NCI-H146 (cell line): ENCODE measurements at regions not wholly inside any gene's neighbourhood (a gene's known extent, or its start where the extent isn't known, plus 50 kb on each side); places are given as distances from the start of the nearest gene placed in this dataset.
"Not testable (repeated sequence)": the region's sequence is repeated elsewhere in the genome, so short reads cannot be mapped to it uniquely, and the experiment has no call there.

Source experiments
- DNase-seq: peaks from one replicate; lab custom pipeline; 2025; lab: John Stamatoyannopoulos, UW

DNA sequence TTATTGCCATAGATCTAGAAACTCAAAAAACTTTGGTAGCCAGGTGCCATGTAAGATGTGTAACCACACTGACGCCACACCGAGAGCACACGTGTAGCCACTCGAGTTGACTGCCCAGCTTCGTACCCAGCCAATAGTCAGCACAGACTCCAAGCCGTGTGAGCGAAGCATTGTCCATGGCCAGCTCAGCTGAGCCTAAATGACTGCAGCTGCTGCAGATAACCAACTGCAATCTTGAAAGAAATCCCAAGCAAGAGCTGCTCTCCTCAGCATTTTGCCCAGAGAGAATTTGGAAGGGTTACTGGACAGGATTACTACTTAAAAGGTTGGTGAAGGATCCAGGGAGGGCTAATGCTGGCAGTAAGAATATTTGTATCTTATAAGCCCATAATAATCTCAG is 193.0 kb upstream of the THRB start:
- DNase-seq, result no peak

DNA sequence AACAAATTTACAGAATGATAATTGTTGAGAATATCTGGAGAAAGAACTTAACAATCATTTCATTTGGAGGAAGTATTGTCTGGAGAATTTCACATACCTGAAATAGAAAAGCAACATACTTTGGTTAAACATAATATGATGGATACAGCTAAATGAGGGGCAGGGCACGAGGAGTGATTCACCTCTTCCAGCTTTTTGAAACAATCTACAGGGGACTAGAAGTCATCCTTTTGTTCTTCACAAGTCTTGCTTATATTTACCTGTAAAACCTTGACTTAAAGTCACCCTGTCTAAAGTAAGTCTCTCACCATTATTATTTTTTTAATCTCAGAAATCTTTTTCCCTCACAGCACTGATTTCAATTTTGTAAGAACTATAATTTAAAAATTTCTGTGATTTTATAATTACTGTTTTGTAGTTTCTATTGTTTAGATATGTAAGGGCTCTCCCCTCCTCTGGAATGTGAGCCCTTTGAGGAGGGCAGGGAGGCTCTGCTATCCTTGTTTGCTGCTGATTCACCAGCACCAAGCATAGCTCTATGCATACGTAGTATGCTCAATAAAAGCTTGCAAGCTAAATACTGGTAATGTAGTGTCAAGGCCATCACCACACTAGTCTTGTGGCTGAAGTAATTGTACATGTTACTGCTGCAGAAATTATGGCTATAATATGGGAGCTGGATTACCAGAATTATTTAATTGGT is 193.9 kb upstream of the THRB start:
- no peak for DNase-seq

- DNase-seq, result no peak
Observed at GRCh38 chr3:24689353-24689752, 194.7 kb upstream of the THRB start.

DNA sequence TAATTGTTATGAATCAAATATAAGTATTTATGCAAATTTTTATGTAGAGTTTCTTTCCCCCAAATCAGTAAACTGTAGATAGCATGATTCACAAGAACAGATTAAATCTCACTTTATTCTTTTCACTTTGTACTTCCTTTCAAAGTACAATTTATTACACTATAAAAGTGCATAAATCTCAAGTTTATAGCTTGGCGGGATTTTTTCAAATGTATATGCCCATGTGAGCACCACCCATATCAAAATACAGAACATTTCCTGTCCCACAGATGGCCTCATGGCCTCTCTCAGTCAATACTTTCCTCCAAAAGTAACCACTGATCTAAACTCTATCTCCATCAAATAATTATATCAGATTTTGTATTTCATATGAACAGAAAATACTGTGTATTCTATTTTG is 196.1 kb upstream of the THRB start:
- no peak for DNase-seq

GRCh38 chr3:24699078-24699477 is 204.4 kb upstream of the THRB start:
- DNase-seq, result not testable (repeated sequence)

DNA sequence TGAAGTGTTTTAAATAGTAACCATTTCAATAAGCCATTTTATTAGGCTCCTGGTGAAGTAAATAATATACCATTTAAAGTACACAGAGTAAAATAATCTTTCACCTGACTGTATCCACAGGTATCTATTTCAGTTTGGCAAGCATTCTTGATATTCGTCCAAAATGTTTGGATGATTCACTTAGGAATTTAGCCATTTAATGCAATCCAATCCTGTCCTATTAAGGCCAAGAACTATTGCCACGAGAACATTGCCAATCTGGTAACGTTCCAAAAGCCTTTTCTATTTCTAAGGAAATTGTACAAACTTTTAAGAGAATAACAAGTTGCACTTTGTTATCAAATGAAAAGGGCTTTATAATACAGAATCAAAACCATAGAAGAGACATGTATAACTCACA is 209.8 kb upstream of the THRB start:
- no peak for DNase-seq

DNA sequence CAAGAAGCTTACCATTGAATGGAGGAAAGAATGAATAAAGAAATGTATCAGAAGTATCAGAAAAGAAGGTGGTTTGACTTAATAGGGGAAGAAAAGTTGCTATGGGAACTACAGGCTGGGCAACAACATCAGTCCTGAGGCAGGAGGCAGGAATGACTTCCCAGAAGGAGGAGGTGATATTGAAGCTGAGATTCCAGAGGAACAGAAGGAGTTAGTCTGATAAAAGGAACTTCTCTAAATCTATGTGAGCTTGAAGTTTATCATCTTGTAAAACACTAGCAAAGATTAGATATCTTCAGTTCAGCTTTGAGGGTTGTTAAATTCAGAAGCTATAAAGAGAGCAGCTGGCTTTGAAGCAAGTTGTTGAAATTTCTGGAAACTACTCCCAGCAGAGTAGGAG is 213.3 kb upstream of the THRB start:
- DNase-seq, result no peak

DNA sequence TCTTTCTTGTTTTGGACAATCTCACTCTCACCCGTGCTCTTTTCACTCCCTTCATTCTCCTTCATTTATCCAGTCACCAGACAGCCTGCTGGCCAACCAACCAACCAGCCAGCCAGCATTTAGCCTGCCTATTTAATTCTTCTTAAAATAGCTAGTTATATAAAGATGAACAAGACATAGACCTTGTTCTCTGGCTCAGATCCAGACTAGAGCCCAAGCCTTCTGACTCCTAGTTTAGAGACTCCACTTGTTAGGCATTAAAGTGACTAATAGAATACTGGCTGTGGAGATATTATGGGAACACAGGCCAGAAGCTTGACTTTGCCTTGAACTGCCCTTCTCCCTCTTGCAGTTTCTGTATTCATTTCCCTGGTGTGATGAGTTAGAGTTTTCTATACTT is 215.3 kb upstream of the THRB start:
- DNase-seq, result no peak

GRCh38 chr3:24713516-24713915 is 218.9 kb upstream of the THRB start:
- DNase-seq, result no peak

GRCh38 chr3:24714436-24714835 is 219.8 kb upstream of the THRB start:
- DNase-seq, result no peak

- no peak for DNase-seq
Observed at GRCh38 chr3:24715171-24715792, 220.6 kb upstream of the THRB start.

DNA sequence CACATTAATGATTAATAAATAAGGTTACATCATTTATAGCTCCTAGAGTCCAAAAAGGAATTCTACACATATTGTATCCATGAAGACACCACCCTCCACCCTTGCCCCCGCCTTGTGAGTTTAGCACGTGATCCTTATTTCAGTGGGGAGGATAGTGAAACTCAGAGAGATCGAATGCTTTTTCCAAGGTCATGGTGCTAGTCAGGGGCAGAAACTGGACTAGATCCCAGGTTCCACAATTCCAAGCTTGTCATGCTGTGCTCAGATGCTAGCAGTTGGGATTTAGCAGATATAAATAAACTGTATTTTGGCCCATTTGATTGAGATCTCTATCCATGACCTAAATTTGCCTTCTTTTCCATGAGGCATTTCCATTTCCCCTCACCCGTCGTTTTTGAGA is 227.4 kb upstream of the THRB start:
- no peak for DNase-seq

- DNase-seq, result no peak
Observed at GRCh38 chr3:24725514-24726255, 231.0 kb upstream of the THRB start.

DNA sequence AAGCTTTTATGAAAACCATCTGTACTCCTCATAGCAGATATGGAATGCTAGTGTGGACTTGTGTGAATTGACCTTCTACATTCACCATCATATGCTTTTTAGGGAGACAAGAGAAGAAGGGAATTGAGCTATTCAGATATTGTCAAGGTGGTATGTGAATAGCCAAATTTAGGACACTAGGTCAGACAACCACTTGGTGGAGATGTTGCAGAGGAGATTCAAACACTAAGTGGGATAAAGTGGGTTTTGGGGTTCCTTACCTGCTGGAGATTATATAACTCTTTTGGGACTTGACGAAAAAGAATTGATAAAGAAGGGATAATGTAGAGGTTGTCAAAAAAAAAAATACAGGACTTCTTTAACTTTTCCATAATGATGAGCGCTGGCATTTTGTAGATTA is 231.8 kb upstream of the THRB start:
- no peak for DNase-seq

GRCh38 chr3:24730173-24730572 is 235.5 kb upstream of the THRB start:
- DNase-seq, result no peak

DNA sequence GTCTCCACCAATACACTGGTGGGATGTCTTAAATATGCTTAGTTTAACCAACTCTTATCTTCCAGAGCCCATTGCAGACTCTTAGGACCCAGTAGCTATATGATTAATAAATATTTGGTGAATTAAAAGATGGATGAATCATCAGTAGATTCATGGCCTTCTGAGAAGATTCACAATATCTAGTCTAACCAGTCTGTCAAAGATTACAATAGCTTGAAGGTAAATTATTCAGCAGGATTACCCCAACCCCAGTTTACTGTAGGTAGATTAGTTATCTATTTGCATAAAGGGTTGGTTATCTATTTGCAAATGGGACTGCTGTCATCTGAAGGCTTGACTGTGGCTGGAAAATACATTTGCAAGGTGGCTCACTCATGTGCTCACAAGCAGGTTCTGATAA is 239.4 kb upstream of the THRB start:
- no peak for DNase-seq

GRCh38 chr3:24736701-24737100 is 242.1 kb upstream of the THRB start:
- DNase-seq, result no peak

DNA sequence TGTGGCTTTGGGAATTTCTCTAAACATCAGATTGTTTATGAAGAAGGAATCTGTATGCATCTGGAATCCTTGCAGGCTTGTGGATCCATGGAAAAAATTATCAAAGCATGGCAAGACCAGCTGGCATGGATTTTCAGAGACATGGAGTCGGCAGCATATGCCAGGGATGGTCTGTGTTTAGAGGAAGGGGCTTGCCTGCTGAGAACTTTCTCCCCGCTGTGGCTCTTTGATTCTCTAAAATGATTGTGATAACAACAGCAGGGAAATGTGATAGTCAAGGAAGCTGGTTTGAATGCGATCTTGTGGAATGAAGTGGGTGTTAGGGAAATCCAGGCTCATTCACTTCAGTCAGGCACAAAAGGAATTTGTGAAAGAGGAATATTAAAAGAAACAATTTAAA is 245.7 kb upstream of the THRB start:
- DNase-seq, result no peak

DNA sequence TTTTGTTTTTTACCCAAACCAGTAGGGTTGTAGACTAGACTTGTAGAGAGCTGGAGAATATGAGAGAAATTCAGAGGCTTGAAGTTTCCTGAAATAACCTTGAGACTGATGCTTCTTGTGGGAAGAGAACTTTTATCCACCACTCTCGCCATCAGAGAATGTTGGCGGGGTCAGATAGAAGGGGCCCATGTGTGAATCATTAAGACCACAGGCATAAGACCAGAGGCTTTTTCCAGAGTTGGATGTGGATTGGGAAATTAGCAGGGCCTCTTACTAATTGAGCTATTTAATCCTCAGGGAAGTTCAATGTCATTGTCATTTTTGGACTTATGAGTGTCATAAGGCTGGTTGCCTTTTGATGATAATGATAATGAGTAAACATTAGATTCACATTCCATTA is 246.9 kb upstream of the THRB start:
- no peak for DNase-seq

DNA sequence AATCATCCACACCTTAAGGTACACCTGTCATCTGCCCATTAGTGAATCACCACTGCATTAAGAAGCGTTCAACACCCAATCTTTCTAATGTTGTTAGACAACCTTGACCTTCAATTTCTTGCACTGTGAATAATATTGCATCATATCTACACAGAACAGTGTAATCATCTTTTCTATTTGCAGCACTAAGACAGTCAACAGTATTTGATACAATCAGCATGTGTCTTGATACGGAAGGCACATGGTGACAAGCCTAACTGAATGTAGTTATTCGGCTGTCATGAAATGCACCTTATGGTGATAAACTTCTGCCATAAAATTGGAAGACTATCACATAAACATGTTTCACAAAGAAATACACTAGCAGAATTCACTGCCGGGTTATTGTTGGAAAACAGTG is 253.9 kb upstream of the THRB start:
- DNase-seq, result no peak

- no peak for DNase-seq
Observed at GRCh38 chr3:24751020-24751419, 256.4 kb upstream of the THRB start.

- no peak for DNase-seq
Observed at GRCh38 chr3:24756101-24756888, 261.6 kb upstream of the THRB start.

DNA sequence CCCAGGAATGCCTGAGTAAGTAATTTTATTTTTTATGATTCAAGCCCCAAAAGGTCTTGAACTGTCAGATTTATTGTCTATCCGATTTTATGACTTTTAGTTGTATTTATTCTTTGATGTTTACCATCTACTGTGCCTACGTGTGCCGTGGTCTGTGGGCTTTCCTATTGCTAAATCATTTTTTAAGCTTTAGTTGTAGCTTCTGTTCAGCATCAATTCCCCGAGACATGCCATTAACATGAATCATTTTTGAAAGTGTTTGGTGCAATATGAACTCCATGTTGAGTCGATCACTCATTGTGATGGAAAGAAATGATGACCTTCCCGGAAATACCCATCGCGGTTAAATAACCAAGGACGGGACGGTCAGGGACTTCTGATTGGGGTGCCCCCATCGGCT is 268.7 kb upstream of the THRB start:
- no peak for DNase-seq
